HG03521 (cell line): ENCODE measurements at regions not wholly inside any gene's neighbourhood (a gene's known extent, or its start where the extent isn't known, plus 50 kb on each side); places are given as distances from the start of the nearest gene placed in this dataset.
"Not testable (repeated sequence)": the region's sequence is repeated elsewhere in the genome, so short reads cannot be mapped to it uniquely, and the experiment has no call there.

Experiments used
- ATAC-seq: cut with Tn5 transposase; IDR thresholded peaks from one replicate; pipeline ENCODE4 v1.9.1; 2021; ENCODE audit warnings: mild to moderate bottlenecking, moderate library complexity; ENCODE audit not compliant: unreplicated experiment

- no peak for ATAC-seq
Measured at GRCh38 chr14:51443195-51444018, 203.4 kb downstream of the TMX1 start.

- no peak for ATAC-seq
Measured at GRCh38 chr14:51444353-51445000, 204.4 kb downstream of the TMX1 start.

- ATAC-seq: no peak
Measured at GRCh38 chr14:51445001-51445390, 204.9 kb downstream of the TMX1 start.

GRCh38 chr14:51446771-51447170 lies 204.9 kb upstream of the FRMD6 start:
- no peak for ATAC-seq

GRCh38 chr14:51447411-51447810 lies 204.3 kb upstream of the FRMD6 start:
- no peak for ATAC-seq

- no peak for ATAC-seq
Measured at GRCh38 chr14:51448831-51449670, 202.7 kb upstream of the FRMD6 start.

GRCh38 chr14:51449681-51450080 lies 202.0 kb upstream of the FRMD6 start:
- ATAC-seq: no peak

- no peak for ATAC-seq
Measured at GRCh38 chr14:51451561-51451960, 200.1 kb upstream of the FRMD6 start.

- ATAC-seq: no peak
Measured at GRCh38 chr14:51453869-51454268, 197.8 kb upstream of the FRMD6 start.

GRCh38 chr14:51454351-51454750 lies 197.4 kb upstream of the FRMD6 start:
- no peak for ATAC-seq

GRCh38 chr14:51455041-51455835 lies 196.5 kb upstream of the FRMD6 start:
- no peak for ATAC-seq

- ATAC-seq: no peak
Measured at GRCh38 chr14:51457843-51458562, 193.7 kb upstream of the FRMD6 start.

- no peak for ATAC-seq
Measured at GRCh38 chr14:51458563-51458955, 193.2 kb upstream of the FRMD6 start.

- no peak for ATAC-seq
Measured at GRCh38 chr14:51460011-51460410, 191.7 kb upstream of the FRMD6 start.

GRCh38 chr14:51462182-51462581 lies 189.5 kb upstream of the FRMD6 start:
- ATAC-seq: no peak

- no peak for ATAC-seq
Measured at GRCh38 chr14:51462706-51463105, 189.0 kb upstream of the FRMD6 start.

GRCh38 chr14:51463461-51463860 lies 188.2 kb upstream of the FRMD6 start:
- no peak for ATAC-seq

- no peak for ATAC-seq
Measured at GRCh38 chr14:51464411-51464810, 187.3 kb upstream of the FRMD6 start.

- no peak for ATAC-seq
Measured at GRCh38 chr14:51465486-51465885, 186.2 kb upstream of the FRMD6 start.

GRCh38 chr14:51467392-51467791 lies 184.3 kb upstream of the FRMD6 start:
- not testable (repeated sequence) for ATAC-seq
